ENCODE measurements at regions not wholly inside any gene's neighbourhood (a gene's known extent, or its start where the extent isn't known, plus 50 kb on each side); places are given as distances from the start of the nearest gene placed in this dataset.

- H3K36me3 ChIP-seq (ENCODE audit: insufficient read depth, low read length) = no peaks in the 10 kb centered on the region
- no peak overlapping the region for H2AFZ ChIP-seq (ENCODE audit: low read depth, low read length)
- no peaks in the 10 kb centered on the region for H3K4me1 ChIP-seq (ENCODE audit: insufficient read depth, low read length)
- FAIRE-seq = no peak
- H3K27me3 Mint-ChIP-seq (ENCODE audit: low read depth, unreplicated experiment) = peaks cover 2% of the 10 kb centered on the region
- no peak overlapping the region for H3K4me2 ChIP-seq (ENCODE audit: low read length)
- H3K4me1 Mint-ChIP-seq (ENCODE audit: low read depth, unreplicated experiment) = no peaks in the 10 kb centered on the region
- H3K27ac Mint-ChIP-seq (ENCODE audit: unreplicated experiment) = no peak overlapping the region
- no peaks in the 10 kb centered on the region for H3K27me3 ChIP-seq (ENCODE audit: insufficient read depth, low read length)
- no peaks in the 10 kb centered on the region for H3K9me3 ChIP-seq (ENCODE audit: insufficient read depth, low read depth, low read length)
- H3K36me3 Mint-ChIP-seq (ENCODE audit: low read depth, unreplicated experiment) = no peaks in the 10 kb centered on the region
- H3K4me3 Mint-ChIP-seq (ENCODE audit: unreplicated experiment) = no peak overlapping the region
- H3K9me3 Mint-ChIP-seq (ENCODE audit: unreplicated experiment) = peaks cover 2% of the 10 kb centered on the region
- H3K9ac ChIP-seq (ENCODE audit: low read length) = no peak overlapping the region
- H4K20me1 ChIP-seq (ENCODE audit: insufficient read depth, low read length) = no peaks in the 10 kb centered on the region
- H3K27ac ChIP-seq (ENCODE audit: low read depth, low read length) = no peak overlapping the region
- no peak for DNase-seq (ENCODE audit: low read depth)
- TF ChIP-seq, protein P1, sequence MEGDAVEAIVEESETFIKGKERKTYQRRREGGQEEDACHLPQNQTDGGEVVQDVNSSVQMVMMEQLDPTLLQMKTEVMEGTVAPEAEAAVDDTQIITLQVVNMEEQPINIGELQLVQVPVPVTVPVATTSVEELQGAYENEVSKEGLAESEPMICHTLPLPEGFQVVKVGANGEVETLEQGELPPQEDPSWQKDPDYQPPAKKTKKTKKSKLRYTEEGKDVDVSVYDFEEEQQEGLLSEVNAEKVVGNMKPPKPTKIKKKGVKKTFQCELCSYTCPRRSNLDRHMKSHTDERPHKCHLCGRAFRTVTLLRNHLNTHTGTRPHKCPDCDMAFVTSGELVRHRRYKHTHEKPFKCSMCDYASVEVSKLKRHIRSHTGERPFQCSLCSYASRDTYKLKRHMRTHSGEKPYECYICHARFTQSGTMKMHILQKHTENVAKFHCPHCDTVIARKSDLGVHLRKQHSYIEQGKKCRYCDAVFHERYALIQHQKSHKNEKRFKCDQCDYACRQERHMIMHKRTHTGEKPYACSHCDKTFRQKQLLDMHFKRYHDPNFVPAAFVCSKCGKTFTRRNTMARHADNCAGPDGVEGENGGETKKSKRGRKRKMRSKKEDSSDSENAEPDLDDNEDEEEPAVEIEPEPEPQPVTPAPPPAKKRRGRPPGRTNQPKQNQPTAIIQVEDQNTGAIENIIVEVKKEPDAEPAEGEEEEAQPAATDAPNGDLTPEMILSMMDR (IDR thresholded peaks at IDR 0.05; ENCODE audit: insufficient read depth, low read depth, low read length) = no peak
- TF ChIP-seq EZH2 (IDR thresholded peaks at IDR 0.05; ENCODE audit: insufficient read depth, low read length) = no peak
- no peaks in the 10 kb centered on the region for H3K79me2 ChIP-seq (ENCODE audit: insufficient read depth, low read length)
- H3K4me3 ChIP-seq (ENCODE audit: insufficient read depth, low read depth, low read length) = no peak overlapping the region
Observed at GRCh38 chr1:166470014-166470413, 303.2 kb upstream of the FAM78B start.

DNA sequence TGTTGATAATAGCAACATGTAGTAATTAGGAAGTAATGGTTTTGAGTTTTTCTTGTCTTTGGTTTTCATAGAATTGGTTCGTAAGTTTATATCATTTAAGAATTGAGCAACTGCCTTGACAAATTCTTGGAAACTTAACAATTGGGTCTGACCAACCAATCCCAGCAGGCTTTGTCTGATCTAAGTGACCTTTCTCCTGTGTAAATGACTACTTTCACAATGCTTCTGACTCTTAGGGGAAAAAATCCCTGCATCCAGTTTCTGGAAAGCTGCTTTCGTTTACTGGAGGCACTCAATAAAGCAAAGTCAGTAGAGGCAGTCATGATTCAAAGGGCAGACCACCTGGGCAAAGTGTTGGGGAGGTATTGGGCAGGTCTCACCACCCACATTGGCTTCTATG, 303.6 kb upstream of the FAM78B start:
- H3K4me3 ChIP-seq (ENCODE audit: insufficient read depth, low read depth, low read length) = no peak overlapping the region
- no peaks in the 10 kb centered on the region for H3K27me3 ChIP-seq (ENCODE audit: insufficient read depth, low read length)
- H2AFZ ChIP-seq (ENCODE audit: low read depth, low read length) = no peak overlapping the region
- H3K4me3 Mint-ChIP-seq (ENCODE audit: unreplicated experiment) = no peak overlapping the region
- H3K27ac Mint-ChIP-seq (ENCODE audit: unreplicated experiment) = no peak overlapping the region
- H3K79me2 ChIP-seq (ENCODE audit: insufficient read depth, low read length) = no peaks in the 10 kb centered on the region
- H3K36me3 Mint-ChIP-seq (ENCODE audit: low read depth, unreplicated experiment) = no peaks in the 10 kb centered on the region
- no peak overlapping the region for H3K9ac ChIP-seq (ENCODE audit: low read length)
- no peak overlapping the region for H3K27ac ChIP-seq (ENCODE audit: low read depth, low read length)
- FAIRE-seq (no peak), DNase-seq (ENCODE audit: low read depth) (no peak)
- no peak for TF ChIP-seq EZH2 (IDR thresholded peaks at IDR 0.05; ENCODE audit: insufficient read depth, low read length)
- TF ChIP-seq, protein P1 (IDR thresholded peaks at IDR 0.05; ENCODE audit: insufficient read depth, low read depth, low read length) = no peak
- no peaks in the 10 kb centered on the region for H3K4me1 Mint-ChIP-seq (ENCODE audit: low read depth, unreplicated experiment)
- H3K4me2 ChIP-seq (ENCODE audit: low read length) = no peak overlapping the region
- H3K9me3 ChIP-seq (ENCODE audit: insufficient read depth, low read depth, low read length) = no peaks in the 10 kb centered on the region
- no peaks in the 10 kb centered on the region for H3K4me1 ChIP-seq (ENCODE audit: insufficient read depth, low read length)
- peaks cover 2% of the 10 kb centered on the region for H3K27me3 Mint-ChIP-seq (ENCODE audit: low read depth, unreplicated experiment)
- no peaks in the 10 kb centered on the region for H4K20me1 ChIP-seq (ENCODE audit: insufficient read depth, low read length)
- H3K9me3 Mint-ChIP-seq (ENCODE audit: unreplicated experiment) = peaks cover 1% of the 10 kb centered on the region
- no peaks in the 10 kb centered on the region for H3K36me3 ChIP-seq (ENCODE audit: insufficient read depth, low read length)

DNA sequence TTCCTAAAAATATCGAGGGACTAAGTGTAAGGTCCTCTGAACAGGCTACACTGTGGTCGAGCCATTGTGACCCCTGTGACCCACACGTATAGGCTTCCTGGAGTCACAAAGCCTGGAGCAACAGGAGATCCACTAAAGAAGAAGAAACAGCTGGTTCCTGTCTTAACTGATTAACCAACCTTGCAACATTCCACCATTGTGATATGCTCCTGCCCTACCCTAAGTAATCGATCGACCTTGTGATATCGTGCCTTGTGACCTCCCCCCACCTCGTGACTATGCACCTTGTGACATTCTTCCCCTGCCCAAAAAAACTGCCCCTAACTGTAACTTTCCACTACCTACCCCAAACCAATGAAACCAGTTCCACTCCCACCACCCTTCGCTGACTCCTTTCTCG, 304.6 kb upstream of the FAM78B start:
- no peak overlapping the region for H3K27ac Mint-ChIP-seq (ENCODE audit: unreplicated experiment)
- FAIRE-seq (no peak), DNase-seq (ENCODE audit: low read depth) (no peak)
- H3K4me3 Mint-ChIP-seq (ENCODE audit: unreplicated experiment) = no peak overlapping the region
- H3K36me3 Mint-ChIP-seq (ENCODE audit: low read depth, unreplicated experiment) = no peaks in the 10 kb centered on the region
- no peak overlapping the region for H3K4me2 ChIP-seq (ENCODE audit: low read length)
- no peaks in the 10 kb centered on the region for H3K79me2 ChIP-seq (ENCODE audit: insufficient read depth, low read length)
- H3K36me3 ChIP-seq (ENCODE audit: insufficient read depth, low read length) = no peaks in the 10 kb centered on the region
- H3K4me3 ChIP-seq (ENCODE audit: insufficient read depth, low read depth, low read length) = no peak overlapping the region
- H3K9me3 ChIP-seq (ENCODE audit: insufficient read depth, low read depth, low read length) = no peaks in the 10 kb centered on the region
- H3K27me3 Mint-ChIP-seq (ENCODE audit: low read depth, unreplicated experiment) = peaks cover 2% of the 10 kb centered on the region
- no peaks in the 10 kb centered on the region for H3K4me1 ChIP-seq (ENCODE audit: insufficient read depth, low read length)
- no peaks in the 10 kb centered on the region for H4K20me1 ChIP-seq (ENCODE audit: insufficient read depth, low read length)
- no peak for TF ChIP-seq EZH2 (IDR thresholded peaks at IDR 0.05; ENCODE audit: insufficient read depth, low read length)
- TF ChIP-seq, protein P1 (IDR thresholded peaks at IDR 0.05; ENCODE audit: insufficient read depth, low read depth, low read length) = no peak
- H3K4me1 Mint-ChIP-seq (ENCODE audit: low read depth, unreplicated experiment) = no peaks in the 10 kb centered on the region
- H3K27me3 ChIP-seq (ENCODE audit: insufficient read depth, low read length) = no peaks in the 10 kb centered on the region
- peaks cover 1% of the 10 kb centered on the region for H3K9me3 Mint-ChIP-seq (ENCODE audit: unreplicated experiment)
- H2AFZ ChIP-seq (ENCODE audit: low read depth, low read length) = no peak overlapping the region
- H3K9ac ChIP-seq (ENCODE audit: low read length) = no peak overlapping the region
- H3K27ac ChIP-seq (ENCODE audit: low read depth, low read length) = no peak overlapping the region
